Stomach (tissue), 8 donors: ENCODE measurements at regions not wholly inside any gene's neighbourhood (a gene's known extent, or its start where the extent isn't known, plus 50 kb on each side); places are given as distances from the start of the nearest gene placed in this dataset.

Experiments used
- DNase-seq, 2 donors: peaks; one replicate each; pipeline versions ENCODE4 v3.0.0 to v3.0.0-alpha.2; 2013 to 2019
- H3K27ac ChIP-seq, 5 donors: fragments of 200-600 bp in 4 of 5; sonication (generic) in 4 of 5; one replicate each; pipeline ENCODE4 v1.5.1; 2013 to 2019; ENCODE audit warnings: mild to moderate bottlenecking in 1 of 5, moderate library complexity in 1 of 5
- H3K27me3 ChIP-seq, 3 donors: fragments of 200-600 bp; sonication (generic); one replicate each; pipeline ENCODE4 v1.5.1; 2017 to 2019; ENCODE audit warnings: mixed run types in 1 of 3
- H3K36me3 ChIP-seq, 4 donors: fragments of 200-600 bp; sonication (generic); 1 replicate in 3 of 4; 2 replicates in 1 of 4; pipeline ENCODE4 v1.5.1; 2016 to 2019
- H3K4me1 ChIP-seq, 4 donors: fragments of 200-600 bp; sonication (generic); one replicate each; pipeline ENCODE4 v1.5.1; 2016 to 2019
- H3K4me3 ChIP-seq, 4 donors: fragments of 200-600 bp; sonication (generic) in 3 of 4; one replicate each; pipeline ENCODE4 v1.5.1; 2016 to 2019; ENCODE audit warnings: mild to moderate bottlenecking in 1 of 4
- H3K9me3 ChIP-seq, 4 donors: fragments of 200-600 bp; sonication (generic); one replicate each; pipeline ENCODE4 v1.5.1; 2016 to 2019
- CTCF ChIP-seq, 7 experiments: fragments of 450-650 bp in 4 of 7; fragments of 200-600 bp in 3 of 7; sonication (generic) in 3 of 7; IDR thresholded peaks; one replicate each; pipeline ENCODE4 v1.5.1; 2016 to 2019; ENCODE audit warnings: antibody characterized with exemption in 7 of 7, control low read depth in 2 of 7, mild to moderate bottlenecking in 1 of 7
- EP300 ChIP-seq: sonication (generic); formaldehyde crosslinking; IDR thresholded peaks from one replicate; pipeline ENCODE4 v1.6.1; 2017; ENCODE audit warnings: antibody characterized with exemption
- POLR2A ChIP-seq, 4 donors: fragments of 450-650 bp; IDR thresholded peaks; one replicate each; pipeline ENCODE4 v1.6.1; 2016; ENCODE audit warnings: antibody characterized with exemption in 4 of 4, control low read depth in 2 of 4, mild to moderate bottlenecking in 1 of 4, moderate library complexity in 1 of 4
- POLR2AphosphoS5 ChIP-seq, 3 donors: sonication (generic); formaldehyde crosslinking; IDR thresholded peaks; one replicate each; pipeline ENCODE4 v1.6.1; 2016; ENCODE audit warnings: antibody characterized with exemption in 3 of 3
- WGBS, 5 donors: extraction: QIAGEN DNeasy Blood & Tissue Kit in 3 of 5; methylation state at CpG; one replicate each; pipeline versions ENCODE4 v1.1.5 to v1.1.7; 2013 to 2018; 5-methylcytosine and 5-hydroxymethylcytosine counted together
- intact Hi-C: fragments of 100-400 bp; cut with DNase I; formaldehyde crosslinking; loops from one replicate; pipeline ENCODE4 v1.15.1; 2023; ENCODE audit warnings: low total_unique reads
- donor health status: healthy with polysubstance abuse.
- donor health status: Bipolar disorder and iron deficiency.
- donor health status: healthy.

- no peak overlapping the region for H3K4me3 ChIP-seq
- H3K36me3 ChIP-seq, result no peaks in the 10 kb centered on the region
- no peak for DNase-seq
- H3K27ac ChIP-seq, result no peak overlapping the region
- intact Hi-C loops, result no loop called here
- no peaks in the 10 kb centered on the region for H3K9me3 ChIP-seq
- H3K27me3 ChIP-seq, result no peaks in the 10 kb centered on the region
- TF ChIP-seq EP300, result no peak
- no peak for TF ChIP-seq CTCF (IDR thresholded peaks at IDR 0.05)
- TF ChIP-seq POLR2AphosphoS5 (IDR thresholded peaks at IDR 0.05), result no peak
- no peak for TF ChIP-seq POLR2A (IDR thresholded peaks at IDR 0.05)
- peaks cover 0 to 7% (median 0%) of the 10 kb centered on the region in 4 donors for H3K4me1 ChIP-seq
Measured at GRCh38 chr2:56013475-56013874, 89.9 kb upstream of the EFEMP1 start.

DNA sequence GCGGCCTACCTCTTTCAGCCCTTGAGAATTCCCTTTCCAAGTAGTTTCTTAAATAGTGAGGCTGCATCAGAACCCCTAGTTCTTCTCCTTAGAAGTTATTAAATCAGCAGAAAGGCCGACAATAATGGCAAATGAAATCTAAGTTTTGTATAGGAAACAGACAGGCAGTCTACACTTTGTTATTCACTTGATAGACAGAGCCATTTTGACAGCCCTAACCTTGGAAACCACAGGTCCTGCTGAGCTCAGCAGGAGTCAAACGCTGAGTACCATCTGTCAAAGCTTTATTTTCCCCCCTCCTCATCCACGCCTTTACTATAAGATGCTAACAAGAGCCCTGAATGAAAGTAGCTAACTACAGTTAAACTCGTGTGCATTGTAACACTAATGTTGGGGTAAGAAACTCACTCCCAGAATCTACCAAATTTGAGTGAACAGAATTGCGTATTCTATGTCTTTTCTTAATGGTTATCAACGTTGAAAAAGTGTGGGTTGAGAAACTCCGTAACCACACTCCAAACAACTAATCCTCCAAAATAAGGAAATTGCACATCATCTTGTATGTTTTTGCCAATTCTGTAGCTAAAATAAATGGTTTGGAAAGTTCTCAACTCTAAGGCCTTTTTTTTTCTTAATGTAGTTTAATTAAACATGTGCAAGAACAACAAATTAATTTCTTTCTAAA is 90.6 kb upstream of the EFEMP1 start:
- TF ChIP-seq EP300, result no peak
- no peak for TF ChIP-seq CTCF (IDR thresholded peaks at IDR 0.05)
- TF ChIP-seq POLR2A (IDR thresholded peaks at IDR 0.05), result no peak
- TF ChIP-seq POLR2AphosphoS5 (IDR thresholded peaks at IDR 0.05), result no peak
- Histone ChIP-seq H3K9me3 (no peaks in the 10 kb centered on the region), H3K4me3 (no peak overlapping the region), H3K36me3 (no peaks in the 10 kb centered on the region), H3K4me1 (peaks cover 0 to under 1% (median 0%) of the 10 kb centered on the region in 4 donors), H3K27me3 (no peaks in the 10 kb centered on the region), H3K27ac (no peak overlapping the region)
- no peak for DNase-seq
- WGBS, 5 donors, result 70 to 77% (median 74%) methylated on average over 8 of the region's 8 CpGs
- intact Hi-C loops, result no loop called here

GRCh38 chr2:56015711-56016115 is 92.1 kb upstream of the EFEMP1 start:
- no peaks in the 10 kb centered on the region for H3K9me3 ChIP-seq
- H3K27ac ChIP-seq, result no peak overlapping the region
- DNase-seq, result no peak
- 24 to 30% (median 27%) methylated on average over 4 of the region's 4 CpGs for WGBS, 5 donors
- TF ChIP-seq EP300, result no peak
- TF ChIP-seq POLR2AphosphoS5 (IDR thresholded peaks at IDR 0.05), result no peak
- TF ChIP-seq CTCF (IDR thresholded peaks at IDR 0.05), result no peak
- TF ChIP-seq POLR2A (IDR thresholded peaks at IDR 0.05), result no peak
- H3K36me3 ChIP-seq, result no peaks in the 10 kb centered on the region
- intact Hi-C loops, result no loop called here
- no peaks in the 10 kb centered on the region for H3K27me3 ChIP-seq
- H3K4me3 ChIP-seq, result no peak overlapping the region
- H3K4me1 ChIP-seq, result no peaks in the 10 kb centered on the region

GRCh38 chr2:56017784-56018183 is 94.2 kb upstream of the EFEMP1 start:
- no peaks in the 10 kb centered on the region for H3K27me3 ChIP-seq
- DNase-seq, result no peak
- no peaks in the 10 kb centered on the region for H3K36me3 ChIP-seq
- no peaks in the 10 kb centered on the region for H3K9me3 ChIP-seq
- H3K4me3 ChIP-seq, result no peak overlapping the region
- TF ChIP-seq CTCF (IDR thresholded peaks at IDR 0.05) (no peak), POLR2AphosphoS5 (IDR thresholded peaks at IDR 0.05) (no peak), POLR2A (IDR thresholded peaks at IDR 0.05) (no peak), EP300 (no peak)
- intact Hi-C loops, result no loop called here
- H3K4me1 ChIP-seq, result no peaks in the 10 kb centered on the region
- no peak overlapping the region for H3K27ac ChIP-seq
